Esophagus squamous epithelium (tissue), 5 donors: ENCODE measurements at regions not wholly inside any gene's neighbourhood (a gene's known extent, or its start where the extent isn't known, plus 50 kb on each side); places are given as distances from the start of the nearest gene placed in this dataset.
A peak's percentile ranks its signal among the peaks of the same experiment; 100 is the strongest.

Experiments used
- DNase-seq: peaks from one replicate; lab custom pipeline; 2025; lab: John Stamatoyannopoulos, UW
- H3K27ac ChIP-seq, 4 donors: fragments of 200-600 bp; sonication (generic); one replicate each; pipeline ENCODE4 v1.5.1; 2016 to 2019; ENCODE audit warnings: mild to moderate bottlenecking in 1 of 4
- H3K27me3 ChIP-seq, 4 donors: fragments of 200-600 bp; sonication (generic); 1 replicate in 3 of 4; 2 replicates in 1 of 4; pipeline versions ENCODE4 v1.5.1 to v1.6.0; 2017 to 2021; ENCODE audit warnings: antibody characterized with exemption in 1 of 4
- H3K36me3 ChIP-seq, 3 donors: fragments of 200-600 bp; sonication (generic); one replicate each; pipeline ENCODE4 v1.5.1; 2016 to 2019
- H3K4me1 ChIP-seq, 3 donors: fragments of 200-600 bp; sonication (generic); one replicate each; pipeline ENCODE4 v1.5.1; 2017 to 2019
- H3K4me3 ChIP-seq, 4 donors: fragments of 200-600 bp; sonication (generic); 1 replicate in 3 of 4; 2 replicates in 1 of 4; pipeline ENCODE4 v1.5.1; 2016 to 2019; ENCODE audit warnings: mild to moderate bottlenecking in 2 of 4, moderate library complexity in 1 of 4
- H3K9me3 ChIP-seq, 3 donors: fragments of 200-600 bp; sonication (generic); one replicate each; pipeline ENCODE4 v1.5.1; 2016 to 2019
- POLR2A ChIP-seq, 4 donors: fragments of 450-650 bp; IDR thresholded peaks; one replicate each; pipeline ENCODE4 v1.6.1; 2017; ENCODE audit warnings: antibody characterized with exemption in 4 of 4, mild to moderate bottlenecking in 4 of 4, moderate library complexity in 3 of 4
- WGBS, 2 donors: methylation state at CpG; one replicate each; pipeline ENCODE4 v1.1.5; 2018; 5-methylcytosine and 5-hydroxymethylcytosine counted together
- intact Hi-C: fragments of 100-400 bp; cut with DNase I; formaldehyde crosslinking; loops from one replicate; pipeline ENCODE4 v1.15.0; 2022
- TF ChIP-seq, protein P1 (sequence below), 6 experiments: fragments of 450-650 bp in 4 of 6; fragments of 200-600 bp in 2 of 6; sonication (generic) in 2 of 6; IDR thresholded peaks; one replicate each; pipeline ENCODE4 v1.5.1; 2016 to 2019; ENCODE audit warnings: antibody characterized with exemption in 6 of 6, mild to moderate bottlenecking in 4 of 6, moderate library complexity in 4 of 6
- donor health status: DM: yes; HTN: yes; CAD: no.

- 75 to 90% methylated on average over 2 of the region's 2 CpGs for WGBS, 2 donors
- no peak overlapping the region for H3K27ac ChIP-seq
Observed at GRCh38 chr1:185535621-185536020, 198.6 kb upstream of the HMCN1 start.

DNA sequence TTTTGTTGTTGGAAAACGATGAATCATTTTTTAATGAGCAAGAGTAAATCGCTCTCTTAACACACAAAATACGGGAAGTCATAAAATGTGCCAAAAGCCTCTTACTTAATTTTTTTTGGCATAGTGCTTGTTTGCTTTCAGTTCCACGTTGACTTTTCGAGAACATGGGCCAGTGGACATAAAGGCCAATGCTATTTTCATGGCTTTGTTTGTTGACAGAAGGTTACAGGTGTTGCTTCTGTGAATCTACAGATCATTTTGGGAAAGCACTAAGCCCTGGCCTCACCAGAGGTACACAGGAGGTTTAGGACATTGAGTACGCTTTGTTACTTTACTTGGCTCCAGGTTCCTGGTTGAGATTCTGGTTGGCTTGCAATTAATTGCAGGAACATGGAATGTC, 199.4 kb upstream of the HMCN1 start:
- Histone ChIP-seq H3K27ac (peak overlapping the region in 3 of 4 donors; percentile 54 to 57 (median 54)), H3K9me3 (no peaks in the 10 kb centered on the region), H3K36me3 (no peaks in the 10 kb centered on the region), H3K4me1 (peaks cover 0 to 10% (median 0%) of the 10 kb centered on the region in 3 donors), H3K4me3 (no peak overlapping the region), H3K27me3 (no peaks in the 10 kb centered on the region)
- 22 to 29% methylated on average over 6 of the region's 6 CpGs for WGBS, 2 donors
- intact Hi-C loops, result no loop called here
- no peak for TF ChIP-seq POLR2A (IDR thresholded peaks at IDR 0.05)
- TF ChIP-seq, protein P1, sequence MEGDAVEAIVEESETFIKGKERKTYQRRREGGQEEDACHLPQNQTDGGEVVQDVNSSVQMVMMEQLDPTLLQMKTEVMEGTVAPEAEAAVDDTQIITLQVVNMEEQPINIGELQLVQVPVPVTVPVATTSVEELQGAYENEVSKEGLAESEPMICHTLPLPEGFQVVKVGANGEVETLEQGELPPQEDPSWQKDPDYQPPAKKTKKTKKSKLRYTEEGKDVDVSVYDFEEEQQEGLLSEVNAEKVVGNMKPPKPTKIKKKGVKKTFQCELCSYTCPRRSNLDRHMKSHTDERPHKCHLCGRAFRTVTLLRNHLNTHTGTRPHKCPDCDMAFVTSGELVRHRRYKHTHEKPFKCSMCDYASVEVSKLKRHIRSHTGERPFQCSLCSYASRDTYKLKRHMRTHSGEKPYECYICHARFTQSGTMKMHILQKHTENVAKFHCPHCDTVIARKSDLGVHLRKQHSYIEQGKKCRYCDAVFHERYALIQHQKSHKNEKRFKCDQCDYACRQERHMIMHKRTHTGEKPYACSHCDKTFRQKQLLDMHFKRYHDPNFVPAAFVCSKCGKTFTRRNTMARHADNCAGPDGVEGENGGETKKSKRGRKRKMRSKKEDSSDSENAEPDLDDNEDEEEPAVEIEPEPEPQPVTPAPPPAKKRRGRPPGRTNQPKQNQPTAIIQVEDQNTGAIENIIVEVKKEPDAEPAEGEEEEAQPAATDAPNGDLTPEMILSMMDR (IDR thresholded peaks at IDR 0.05), result no peak
- DNase-seq, result no peak

More at GRCh38 chr1:185535621-185536020, 198.6 kb upstream of the HMCN1 start:
- no peaks in the 10 kb centered on the region for H3K9me3 ChIP-seq
- no peak for TF ChIP-seq POLR2A (IDR thresholded peaks at IDR 0.05)
- no peak for DNase-seq
- no peaks in the 10 kb centered on the region for H3K27me3 ChIP-seq
- peaks cover 0 to 10% (median 0%) of the 10 kb centered on the region in 3 donors for H3K4me1 ChIP-seq
- H3K36me3 ChIP-seq, result no peaks in the 10 kb centered on the region
- H3K4me3 ChIP-seq, result no peak overlapping the region
- intact Hi-C loops, result no loop called here

- Histone ChIP-seq H3K36me3 (no peaks in the 10 kb centered on the region), H3K9me3 (no peaks in the 10 kb centered on the region), H3K4me3 (no peak overlapping the region), H3K27ac (no peak overlapping the region), H3K4me1 (peaks cover 0 to 10% (median 0%) of the 10 kb centered on the region in 3 donors), H3K27me3 (no peaks in the 10 kb centered on the region)
- intact Hi-C loops, result no loop called here
- DNase-seq, result no peak
- WGBS, 2 donors, result 81 to 82% methylated on average over 4 of the region's 4 CpGs
- no peak for TF ChIP-seq POLR2A (IDR thresholded peaks at IDR 0.05)
- TF ChIP-seq, protein P1 (IDR thresholded peaks at IDR 0.05), result no peak
Observed at GRCh38 chr1:185533596-185533995, 200.6 kb upstream of the HMCN1 start.

DNA sequence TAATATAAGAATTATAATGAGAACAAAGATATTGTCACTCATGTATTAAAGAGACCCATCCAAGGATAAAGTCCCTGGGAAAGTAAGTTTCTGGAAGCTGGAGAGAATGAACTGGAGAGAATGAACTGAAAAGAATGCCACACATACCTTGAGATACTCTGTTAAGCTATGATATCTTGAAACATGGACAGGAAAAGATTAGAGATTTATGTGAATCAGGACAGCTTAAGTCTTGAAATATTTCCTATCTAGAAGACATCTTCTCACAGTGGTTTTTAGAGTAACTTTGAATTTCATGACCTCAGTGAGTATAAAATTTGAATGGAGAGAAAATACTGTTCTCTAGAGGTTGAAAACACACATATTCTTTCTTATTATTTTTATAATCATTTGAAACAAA, 201.3 kb upstream of the HMCN1 start:
- H3K27ac ChIP-seq, result no peak overlapping the region
- H3K36me3 ChIP-seq, result no peaks in the 10 kb centered on the region
- H3K4me3 ChIP-seq, result no peak overlapping the region
- no peak for TF ChIP-seq POLR2A (IDR thresholded peaks at IDR 0.05)
- TF ChIP-seq, protein P1 (IDR thresholded peaks at IDR 0.05), result no peak
- no peak for DNase-seq
- no peaks in the 10 kb centered on the region for H3K27me3 ChIP-seq
- H3K9me3 ChIP-seq, result no peaks in the 10 kb centered on the region
- intact Hi-C loops, result no loop called here
- peaks cover 0 to 10% (median 0%) of the 10 kb centered on the region in 3 donors for H3K4me1 ChIP-seq

- H3K27me3 ChIP-seq, result no peaks in the 10 kb centered on the region
- intact Hi-C loops, result no loop called here
- H3K27ac ChIP-seq, result no peak overlapping the region
- H3K36me3 ChIP-seq, result no peaks in the 10 kb centered on the region
- no peak overlapping the region for H3K4me3 ChIP-seq
- TF ChIP-seq, protein P1 (IDR thresholded peaks at IDR 0.05), result no peak
- no peak for DNase-seq
- no peaks in the 10 kb centered on the region for H3K9me3 ChIP-seq
- peaks cover 0 to 10% (median 0%) of the 10 kb centered on the region in 3 donors for H3K4me1 ChIP-seq
- WGBS, 2 donors, result 86 to 93% methylated on average over 4 of the region's 4 CpGs
Observed at GRCh38 chr1:185531838-185532237, 202.4 kb upstream of the HMCN1 start.

- no peak for DNase-seq
- TF ChIP-seq, protein P1 (IDR thresholded peaks at IDR 0.05), result no peak
- no peak for TF ChIP-seq POLR2A (IDR thresholded peaks at IDR 0.05)
Observed at GRCh38 chr1:185530215-185530614, 204.0 kb upstream of the HMCN1 start.

More at GRCh38 chr1:185530215-185530614, 204.0 kb upstream of the HMCN1 start:
- intact Hi-C loops, result no loop called here
- H3K4me3 ChIP-seq, result no peak overlapping the region
- no peaks in the 10 kb centered on the region for H3K9me3 ChIP-seq
- H3K36me3 ChIP-seq, result no peaks in the 10 kb centered on the region
- WGBS, 2 donors, result 76 to 98% methylated on average over 3 of the region's 3 CpGs
- H3K27ac ChIP-seq, result no peak overlapping the region
- H3K27me3 ChIP-seq, result no peaks in the 10 kb centered on the region
- H3K4me1 ChIP-seq, result peaks cover 0 to 7% (median 0%) of the 10 kb centered on the region in 3 donors
